GM18508 (cell line): ENCODE measurements at regions not wholly inside any gene's neighbourhood (a gene's known extent, or its start where the extent isn't known, plus 50 kb on each side); places are given as distances from the start of the nearest gene placed in this dataset.

ENCODE experiments used
- ATAC-seq: cut with Tn5 transposase; IDR thresholded peaks from one replicate; pipeline ENCODE4 v1.9.1; 2021; ENCODE audit warnings: moderate number of reproducible peaks; ENCODE audit not compliant: insufficient read depth, unreplicated experiment

DNA sequence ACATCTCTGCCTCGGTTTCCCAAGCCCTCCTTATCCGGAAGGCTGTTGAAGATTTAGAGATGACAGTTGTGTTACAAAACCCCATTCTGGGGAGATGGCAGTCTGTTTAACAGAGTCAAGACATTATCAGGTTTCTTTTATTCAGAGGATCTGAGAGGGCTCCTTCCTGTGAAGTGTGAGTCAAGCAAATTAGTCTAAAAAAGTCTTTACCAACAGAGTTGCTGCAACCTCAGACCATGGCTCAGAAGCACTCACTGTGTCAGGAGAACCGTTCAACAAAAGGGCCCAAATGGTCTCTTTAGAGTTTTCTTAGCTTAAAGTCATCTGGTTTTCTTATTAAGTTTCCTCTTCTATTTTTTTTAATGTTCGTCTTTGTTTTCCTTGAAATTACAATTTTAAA is 717.8 kb downstream of the EPM2A start:
- ATAC-seq: no peak

DNA sequence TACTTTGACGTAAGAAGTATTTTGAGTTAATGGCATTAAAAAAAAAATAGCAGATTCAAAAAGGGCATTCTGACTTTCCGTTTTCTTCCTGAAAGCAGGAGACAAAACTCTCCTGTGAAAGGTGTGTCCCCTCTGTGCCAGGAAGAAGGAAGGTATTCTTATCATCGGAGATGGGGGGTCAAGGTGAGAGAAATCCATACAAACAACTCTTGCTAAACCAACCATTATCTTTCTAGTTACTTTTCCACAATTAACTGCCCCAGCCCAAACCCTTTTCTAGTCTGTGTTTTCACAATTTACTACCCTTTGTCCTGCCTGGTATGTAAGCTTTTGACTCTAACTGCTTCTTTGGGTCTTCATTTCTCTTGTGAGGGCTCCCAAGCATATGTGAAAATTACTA is 717.3 kb downstream of the EPM2A start:
- ATAC-seq: no peak

DNA sequence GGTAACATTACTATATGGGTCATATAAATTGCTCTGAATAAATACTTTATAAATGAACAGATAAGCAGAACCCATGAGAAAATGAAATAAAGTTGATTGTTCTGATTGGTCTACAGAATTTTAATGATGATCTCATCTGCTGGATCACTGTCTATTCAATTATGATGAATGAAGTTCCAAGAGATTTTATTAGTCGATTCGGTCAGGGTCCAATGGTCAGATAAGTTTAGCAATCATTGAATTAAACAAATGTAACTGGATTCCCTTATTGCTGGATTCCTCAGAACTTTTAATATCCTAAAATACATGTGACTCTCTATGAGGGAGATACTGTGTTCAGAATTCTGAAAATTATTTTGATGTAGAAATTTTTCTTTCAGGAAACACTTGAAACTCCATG is 715.2 kb downstream of the EPM2A start:
- ATAC-seq: no peak

DNA sequence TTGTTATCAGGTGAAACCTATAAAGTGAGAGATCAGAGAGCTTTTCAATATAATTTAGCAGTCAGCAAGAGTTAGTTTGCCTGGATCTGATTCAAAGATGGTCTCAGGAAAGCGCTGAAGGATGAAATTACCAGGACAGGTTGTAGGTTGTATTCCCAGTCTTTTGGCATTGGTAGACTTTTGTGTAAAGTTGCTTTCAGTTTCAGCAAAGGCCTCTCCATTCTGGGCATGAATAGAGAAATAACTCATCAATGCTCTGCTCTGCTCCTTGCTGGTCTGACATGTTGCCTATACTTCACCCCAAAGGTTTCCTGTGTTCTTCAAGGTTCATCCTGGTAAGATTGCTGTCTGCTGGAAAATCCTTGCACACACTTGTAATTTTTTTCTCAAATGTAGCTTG is 714.8 kb downstream of the EPM2A start:
- ATAC-seq: no peak

DNA sequence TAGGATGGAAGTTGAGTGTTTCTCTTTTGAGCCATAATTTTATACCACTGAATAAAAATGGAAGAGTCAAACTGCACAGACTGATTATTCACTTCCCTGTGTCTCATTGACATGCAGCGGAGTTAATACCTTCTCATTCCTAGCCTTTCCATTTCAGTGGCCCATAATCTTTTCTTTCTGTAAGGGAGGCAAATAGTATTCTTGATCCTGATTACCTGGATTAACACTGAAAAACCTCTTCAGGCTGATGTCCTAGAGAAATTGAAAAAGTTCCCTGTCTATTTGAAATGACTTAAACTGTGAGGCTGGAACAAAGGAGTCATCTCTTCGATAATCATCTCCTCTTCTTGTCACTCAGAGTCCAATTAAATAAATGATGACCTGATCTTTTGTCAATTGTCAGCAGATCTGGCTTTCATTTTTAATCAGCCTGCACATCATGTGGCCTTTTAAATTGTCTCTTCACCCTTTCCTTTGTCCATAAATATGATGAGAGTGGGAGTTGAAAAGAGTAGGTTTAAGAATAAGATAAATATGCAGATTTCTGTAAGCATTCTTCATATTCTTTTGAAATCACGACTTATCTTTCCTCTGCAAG is 713.0 kb downstream of the EPM2A start:
- ATAC-seq: no peak

DNA sequence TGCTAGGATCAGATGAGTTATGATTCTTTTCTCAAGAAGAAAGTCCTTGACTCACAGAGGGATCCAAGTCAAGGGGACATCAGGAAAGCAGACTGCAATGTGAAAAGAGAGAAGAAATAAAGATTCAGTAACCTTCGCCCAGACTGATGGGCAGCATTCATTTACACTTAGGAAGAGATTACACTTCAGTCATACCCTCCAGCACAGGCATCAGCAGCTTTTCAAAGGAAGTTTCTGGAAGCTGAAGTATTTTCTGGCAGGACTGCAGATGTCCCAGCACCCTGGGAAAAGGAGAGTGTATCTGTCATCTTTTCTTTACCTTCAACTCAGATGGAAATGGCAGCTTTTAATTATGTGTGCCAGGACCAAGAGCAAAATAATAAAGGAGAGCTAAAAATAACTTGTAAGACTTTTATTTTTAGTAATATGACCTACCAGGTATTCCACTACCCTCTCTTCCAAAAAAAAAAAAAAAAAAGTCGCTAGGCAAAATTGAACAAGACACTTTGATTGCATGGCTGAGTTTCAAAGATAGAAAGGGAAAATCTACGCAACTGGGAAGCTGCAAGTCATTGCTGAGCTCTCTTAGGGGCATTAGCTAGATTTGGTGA is 712.1 kb downstream of the EPM2A start:
- ATAC-seq: no peak

DNA sequence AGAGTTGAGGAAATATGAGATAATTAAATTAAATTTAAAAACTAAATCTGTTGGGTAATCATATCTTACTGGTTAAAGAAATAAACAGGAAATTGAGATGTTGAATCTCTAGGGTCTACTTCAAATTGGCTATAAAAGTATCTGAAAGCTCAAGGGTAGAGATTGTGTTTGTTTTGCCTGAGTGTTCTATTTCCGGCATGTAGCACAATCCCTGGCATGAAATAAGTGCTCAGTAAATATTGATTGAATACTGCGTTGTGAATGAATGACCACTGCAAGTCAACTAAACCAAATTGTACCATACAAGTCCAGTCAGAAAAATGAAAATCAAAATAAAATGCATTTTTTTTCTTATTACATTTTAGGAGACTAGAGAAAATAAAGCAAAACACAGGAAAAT is 709.8 kb downstream of the EPM2A start:
- ATAC-seq: no peak

DNA sequence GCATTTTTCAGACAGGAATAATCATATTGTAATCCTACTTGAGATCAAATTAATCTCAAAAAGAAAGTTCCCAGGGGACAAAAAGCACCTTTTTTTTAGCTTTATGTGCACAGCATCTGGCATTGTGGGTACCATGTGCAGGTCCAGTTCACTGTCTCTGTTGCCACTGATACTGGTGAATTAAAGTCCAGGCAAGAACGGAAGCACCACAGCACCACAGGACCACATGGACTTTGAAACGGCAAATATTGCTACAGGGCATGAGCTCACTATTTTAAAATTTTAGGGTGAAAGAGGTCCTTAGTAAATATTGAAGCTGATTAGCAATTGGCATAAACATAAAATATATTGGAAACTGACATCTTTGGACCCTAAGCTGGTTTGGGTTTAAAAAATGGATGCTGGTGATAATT is 709.0 kb downstream of the EPM2A start:
- ATAC-seq: no peak

DNA sequence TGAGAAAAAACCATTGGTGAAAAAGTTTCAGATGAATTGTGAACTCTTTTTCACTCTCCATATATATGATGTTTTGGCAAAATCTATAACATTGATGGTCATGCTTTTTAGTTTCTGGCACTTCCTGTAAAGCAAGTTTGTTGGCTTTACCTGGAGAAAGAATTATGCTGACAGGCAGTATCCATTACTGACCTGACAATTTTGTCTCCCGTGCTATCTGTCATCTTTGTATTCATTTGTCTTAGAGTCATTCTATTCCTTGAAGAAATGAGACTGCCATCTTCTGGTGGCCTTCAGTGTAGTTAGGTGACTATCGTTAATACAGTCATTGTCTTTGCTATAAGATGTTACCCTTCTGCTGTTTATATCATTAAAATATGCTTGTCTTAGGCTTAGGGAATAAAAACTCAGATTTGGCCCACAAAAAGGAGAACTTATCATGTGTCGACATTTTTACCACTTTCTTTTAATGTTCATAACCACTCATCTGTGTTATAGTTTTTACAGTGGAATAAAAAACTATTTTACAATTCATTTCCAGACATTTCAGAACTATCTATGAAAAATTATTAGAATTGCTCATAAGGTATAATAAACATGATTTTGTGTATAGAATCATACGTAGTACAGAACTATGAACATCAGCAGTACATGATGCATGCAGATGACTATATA is 707.0 kb downstream of the EPM2A start:
- peak; percentile 85 for ATAC-seq

DNA sequence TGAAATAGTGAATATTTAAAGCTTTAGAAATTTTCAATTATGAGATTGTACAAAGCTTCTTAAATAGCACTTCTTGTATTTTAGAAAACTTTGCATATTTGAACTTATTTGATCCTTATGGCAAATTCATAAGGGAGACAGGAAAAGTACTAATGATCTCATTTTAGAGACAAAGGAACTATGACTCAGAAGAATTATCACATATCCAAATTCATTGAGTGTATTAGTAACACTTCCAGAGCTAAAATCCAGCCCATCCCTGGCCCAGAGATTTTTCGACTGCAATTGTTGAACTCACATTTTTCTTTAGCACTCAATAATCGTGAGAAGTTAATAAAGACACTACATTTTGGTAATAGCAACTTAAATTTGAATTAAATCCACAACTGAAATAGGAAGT is 704.3 kb downstream of the EPM2A start:
- no peak for ATAC-seq

DNA sequence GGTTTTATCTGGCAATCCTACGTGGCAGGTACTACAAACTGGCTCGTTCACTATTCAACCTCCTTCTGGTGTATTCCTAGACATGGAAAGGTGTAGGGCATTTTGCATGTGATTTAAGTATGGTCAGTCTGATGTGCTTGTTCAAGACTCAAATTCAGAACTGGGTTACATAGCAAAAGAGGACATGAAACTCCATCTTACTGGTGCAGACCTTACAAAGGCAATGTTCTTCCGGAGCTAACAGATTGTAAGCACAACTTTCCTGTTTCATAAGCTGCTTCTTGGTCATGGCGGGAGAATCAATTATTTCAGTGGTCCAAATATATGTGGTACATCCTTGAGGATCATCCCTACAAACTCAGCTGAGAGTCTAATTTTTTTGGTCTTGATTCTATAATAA is 703.4 kb downstream of the EPM2A start:
- no peak for ATAC-seq

DNA sequence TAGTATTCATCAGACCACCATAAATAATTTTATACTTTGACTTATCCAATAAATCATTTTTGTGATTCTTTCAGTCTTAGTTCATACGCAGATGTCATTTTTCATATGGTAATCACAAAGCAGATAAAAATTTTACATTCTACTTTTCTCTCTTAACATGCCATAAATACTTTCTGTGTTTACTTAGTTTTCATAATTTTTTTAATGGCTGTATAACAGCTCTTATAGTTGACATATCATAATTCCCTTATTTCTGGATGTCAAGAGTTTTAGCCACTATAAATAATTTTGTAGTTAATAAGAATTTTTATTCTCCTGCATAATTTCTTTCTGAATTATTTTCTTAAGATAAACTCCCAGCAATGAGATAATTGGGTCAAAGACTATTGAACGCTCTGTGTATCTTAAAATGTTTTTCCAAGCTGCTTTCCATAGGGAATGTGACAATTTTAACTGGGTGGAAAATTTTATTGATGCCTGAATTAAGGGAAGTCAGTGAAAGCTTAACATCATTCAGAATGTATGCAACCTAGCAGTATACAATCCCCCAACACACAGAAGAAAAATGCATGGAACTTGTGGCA is 702.7 kb downstream of the EPM2A start:
- ATAC-seq: no peak

DNA sequence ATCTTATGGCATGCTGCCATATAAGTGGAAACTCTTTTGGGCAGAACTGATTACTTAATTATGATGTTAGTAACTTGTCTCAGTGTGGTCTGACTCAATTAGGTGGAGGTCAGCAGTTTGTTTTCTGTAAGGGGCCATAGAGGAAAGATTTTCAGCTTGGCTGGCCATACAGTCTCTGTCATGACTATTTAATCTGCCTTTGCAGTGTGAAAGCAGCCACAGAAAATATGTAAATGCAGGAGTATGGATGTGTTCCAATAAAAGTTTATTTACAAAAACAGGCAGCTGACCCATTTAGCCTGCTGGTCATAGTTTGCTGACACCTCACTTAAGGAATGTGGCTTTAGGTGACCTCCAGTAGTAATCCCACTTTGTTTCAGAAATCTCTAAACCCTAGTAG is 700.7 kb downstream of the EPM2A start:
- no peak for ATAC-seq

DNA sequence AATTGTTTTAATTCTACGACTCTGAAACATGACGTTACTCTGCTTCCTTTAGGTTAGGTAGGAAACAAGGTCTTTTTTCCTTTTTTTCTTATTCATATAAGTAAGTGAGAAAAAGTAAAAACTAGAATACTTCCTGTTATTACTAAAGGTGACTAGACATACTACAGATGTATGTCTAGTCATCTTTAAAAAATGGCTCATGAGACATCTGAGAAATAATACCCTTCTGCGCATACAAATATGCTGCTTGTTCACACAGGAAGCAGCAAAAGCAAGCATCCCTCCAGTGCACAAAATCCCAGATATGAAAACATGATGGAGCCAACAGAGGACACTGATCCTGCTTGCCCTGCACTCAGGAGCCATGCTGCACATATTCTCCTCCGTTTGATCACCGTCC is 699.1 kb downstream of the EPM2A start:
- no peak for ATAC-seq

DNA sequence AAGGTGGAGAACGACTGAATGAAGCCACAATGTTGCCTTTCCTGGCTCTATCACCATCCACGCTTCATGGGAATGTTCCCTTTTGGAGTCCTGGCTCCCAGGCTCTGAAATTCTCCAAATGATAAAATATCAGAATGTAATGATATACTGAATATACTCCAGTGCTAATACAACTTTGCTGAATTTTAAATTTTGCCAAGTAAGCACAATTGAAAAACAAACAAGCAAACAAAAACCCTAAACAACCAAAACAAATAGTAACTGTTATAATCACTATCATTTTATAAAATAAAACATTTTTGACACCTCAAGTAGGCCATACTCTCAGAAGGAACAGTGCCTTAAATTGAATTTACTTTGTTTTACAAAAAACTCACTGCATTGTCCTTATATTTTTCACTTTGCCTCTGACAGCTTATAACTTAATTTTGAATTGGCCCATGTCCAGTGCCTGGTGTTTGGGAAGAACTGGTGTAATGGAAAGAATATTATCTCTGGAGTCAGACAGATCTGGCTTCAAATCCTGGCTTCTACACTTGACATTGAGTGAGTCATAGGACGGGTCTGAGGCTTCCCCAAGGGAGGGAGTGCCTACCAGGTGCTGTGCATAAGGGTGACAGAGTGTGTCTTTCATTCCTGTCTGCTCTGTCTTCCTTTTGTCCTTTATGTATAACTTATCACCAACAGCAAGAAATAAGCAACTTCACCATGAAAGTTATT is 698.3 kb downstream of the EPM2A start:
- no peak for ATAC-seq

DNA sequence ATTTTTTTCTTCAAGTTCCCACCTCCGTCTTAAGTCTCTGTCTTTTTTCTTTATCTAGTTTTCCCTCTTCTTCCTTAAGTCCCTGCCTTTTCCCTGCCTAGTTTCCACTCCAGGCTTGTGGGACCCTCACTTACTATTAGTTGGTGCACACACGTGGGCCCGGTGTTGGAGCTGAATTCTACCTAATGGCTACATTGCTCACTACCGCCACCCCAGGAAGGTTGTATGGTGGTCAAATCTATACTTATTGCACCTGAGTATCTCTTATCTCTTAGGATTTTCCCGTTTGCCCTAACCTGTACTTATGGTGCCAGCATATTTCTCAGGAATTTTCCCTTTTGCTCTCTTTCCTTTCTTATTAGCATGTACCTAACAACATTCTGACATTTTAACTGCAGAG is 692.8 kb downstream of the EPM2A start:
- no peak for ATAC-seq

DNA sequence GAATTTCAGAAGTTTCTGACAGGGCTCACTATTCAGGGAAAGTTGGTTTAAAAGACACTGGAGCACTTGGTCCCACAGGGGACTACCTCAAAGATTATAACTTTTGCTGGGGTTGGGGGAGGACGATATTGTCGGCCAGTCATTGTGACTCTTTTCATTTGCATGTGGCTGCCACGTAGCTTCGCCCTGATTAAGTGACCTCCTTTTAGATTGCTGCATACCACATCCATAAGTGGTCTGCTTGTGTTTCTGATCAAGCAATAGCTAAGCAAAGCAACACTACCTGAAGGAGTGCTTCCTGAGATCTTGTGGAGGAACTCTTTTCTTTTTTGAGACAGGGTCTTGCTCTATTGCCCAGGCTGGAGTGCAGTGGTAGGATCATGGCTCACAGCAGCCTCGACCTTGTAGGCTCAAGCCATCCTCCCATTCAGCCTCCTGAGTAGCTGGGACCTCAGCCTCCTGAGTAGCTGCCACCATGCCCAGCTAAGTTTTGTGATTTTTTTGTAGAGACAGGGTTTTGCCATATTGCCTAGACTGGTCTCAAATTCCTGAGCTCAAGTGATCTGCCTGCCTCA is 691.3 kb downstream of the EPM2A start:
- ATAC-seq: no peak

DNA sequence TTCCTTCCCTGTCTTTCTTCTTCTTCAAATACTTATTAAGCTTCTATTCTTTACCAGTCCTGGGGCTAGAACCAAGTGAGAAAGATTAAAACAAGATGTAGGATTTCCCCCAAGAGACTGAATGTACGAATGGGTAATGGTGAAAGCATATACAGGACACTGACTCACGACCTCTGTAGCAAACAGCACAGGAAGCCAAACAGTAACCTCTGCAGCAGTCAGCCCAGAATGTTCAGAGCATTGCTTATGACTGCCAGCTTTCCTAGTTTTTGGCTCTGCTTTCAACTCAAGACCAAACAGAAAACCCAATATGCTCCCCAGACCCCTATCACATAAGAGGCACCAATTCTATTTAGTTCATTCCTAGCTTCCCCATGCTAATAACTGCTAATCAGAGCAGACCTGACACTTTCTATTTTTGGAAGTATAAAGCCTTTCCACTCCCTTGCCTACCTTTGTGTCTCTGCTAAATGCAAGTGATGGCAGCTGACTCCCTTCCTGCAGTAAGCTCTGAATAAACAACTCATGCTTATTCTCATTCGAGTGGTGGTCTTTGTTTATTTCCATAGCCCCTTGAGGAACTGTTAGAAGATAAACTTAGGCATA is 690.6 kb downstream of the EPM2A start:
- ATAC-seq: no peak

DNA sequence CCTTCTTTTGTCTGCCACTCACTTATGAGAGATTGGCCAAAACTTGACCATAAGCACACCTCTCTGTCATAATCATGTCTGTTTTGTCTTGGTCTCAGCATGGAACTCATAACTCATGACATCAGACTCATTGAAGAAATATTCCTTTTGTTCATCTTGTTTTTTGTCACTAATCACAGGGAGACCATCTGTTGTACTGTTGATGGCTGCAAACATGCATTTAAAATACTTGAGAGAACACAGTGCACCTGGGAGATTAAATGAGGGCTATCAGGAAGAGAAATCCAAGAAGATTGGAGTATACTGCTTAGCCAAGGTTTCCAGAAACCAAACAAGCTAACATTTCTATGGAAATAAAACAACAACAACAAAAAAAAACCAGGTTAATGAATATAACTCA is 689.7 kb downstream of the EPM2A start:
- ATAC-seq: no peak

DNA sequence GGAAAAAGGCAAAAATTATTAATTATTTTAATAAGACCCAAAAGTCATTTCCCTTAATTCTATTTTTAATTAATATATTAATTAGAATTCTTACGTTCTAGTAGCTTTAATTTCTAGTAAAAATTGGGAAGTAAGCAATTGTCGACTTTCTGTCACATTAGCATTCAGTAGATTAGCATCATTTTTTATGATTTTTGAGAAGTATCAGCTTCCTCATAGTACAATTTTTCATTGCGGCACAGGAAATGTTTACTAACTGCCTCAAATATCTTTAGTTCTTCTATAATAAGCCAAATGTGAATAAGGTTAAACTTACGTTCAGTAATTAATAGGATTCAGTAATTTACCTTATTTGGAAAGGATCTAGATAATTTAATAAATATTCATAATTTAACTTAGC is 687.4 kb downstream of the EPM2A start:
- ATAC-seq: no peak
